Activated naive CD8-positive, alpha-beta T cell treated with anti-CD3 and anti-CD28 coated beads, Interleukin-2, amount 10 ng/mL, durations not matched to agents 7 days and 5 days (primary cell): ENCODE measurements at regions not wholly inside any gene's neighbourhood (a gene's known extent, or its start where the extent isn't known, plus 50 kb on each side); places are given as distances from the start of the nearest gene placed in this dataset.
"Not testable (repeated sequence)": the region's sequence is repeated elsewhere in the genome, so short reads cannot be mapped to it uniquely, and the experiment has no call there.

Experiments used
- ATAC-seq: fragments of 150-1000 bp; cut with Tn5 transposase; one replicate; pipeline ENCODE4 v1.10.0; 2021; ENCODE audit warnings: low read depth, moderate library complexity
- POLR2A ChIA-PET: fragments of 350-600 bp; sonication (Branson Sonifier 250); formaldehyde crosslinking; loops from one replicate; lab custom pipeline; 2021; ENCODE audit warnings: antibody characterized with exemption; lab: Charles Lee
- DNase-seq: peaks from one replicate; pipeline ENCODE4 v3.0.0; 2021
- H3K27ac Mint-ChIP-seq: one replicate; pipeline ENCODE4 v1.8.0; 2022; ENCODE audit warnings: mild to moderate bottlenecking, mixed read lengths
- H3K27me3 Mint-ChIP-seq: one replicate; pipeline ENCODE4 v1.8.0; 2022; ENCODE audit warnings: mild to moderate bottlenecking, moderate library complexity, mixed read lengths
- H3K36me3 Mint-ChIP-seq: one replicate; pipeline ENCODE4 v1.8.0; 2021; ENCODE audit warnings: mild to moderate bottlenecking, mixed read lengths
- H3K4me1 Mint-ChIP-seq: one replicate; pipeline ENCODE4 v1.8.0; 2021; ENCODE audit warnings: mixed read lengths
- H3K4me3 Mint-ChIP-seq: one replicate; pipeline ENCODE4 v1.8.0; 2022; ENCODE audit warnings: mild to moderate bottlenecking, moderate library complexity, mixed read lengths
- H3K9me3 Mint-ChIP-seq: one replicate; pipeline ENCODE4 v1.8.0; 2021; ENCODE audit warnings: mixed read lengths

GRCh38 chr11:13614918-13615317 lies 53.5 kb upstream of the FAR1 start:
- H3K27ac Mint-ChIP-seq, DNase-seq, ATAC-seq, POLR2A ChIA-PET, H3K27me3 Mint-ChIP-seq, H3K4me3 Mint-ChIP-seq, H3K4me1 Mint-ChIP-seq, H3K36me3 Mint-ChIP-seq: not testable (repeated sequence)
- peaks cover 12% of the 10 kb centered on the region for H3K9me3 Mint-ChIP-seq

- Mint-ChIP-seq H3K9me3 (no peaks in the 10 kb centered on the region), H3K27me3 (peaks cover 3% of the 10 kb centered on the region), H3K4me1 (no peaks in the 10 kb centered on the region), H3K27ac (no peak overlapping the region), H3K4me3 (no peak overlapping the region), H3K36me3 (no peaks in the 10 kb centered on the region)
- ATAC-seq (no peak), DNase-seq (no peak)
- POLR2A ChIA-PET = no interaction called here
Observed at GRCh38 chr11:13608656-13609055, 59.8 kb upstream of the FAR1 start.

- Mint-ChIP-seq H3K27ac (no peak overlapping the region), H3K4me3 (no peak overlapping the region), H3K27me3 (peaks cover 6% of the 10 kb centered on the region), H3K4me1 (no peaks in the 10 kb centered on the region), H3K36me3 (no peaks in the 10 kb centered on the region), H3K9me3 (no peaks in the 10 kb centered on the region)
- no peak for ATAC-seq
- DNase-seq = no peak
- POLR2A ChIA-PET = no interaction called here
Observed at GRCh38 chr11:13606701-13607100, 61.8 kb upstream of the FAR1 start.

DNA sequence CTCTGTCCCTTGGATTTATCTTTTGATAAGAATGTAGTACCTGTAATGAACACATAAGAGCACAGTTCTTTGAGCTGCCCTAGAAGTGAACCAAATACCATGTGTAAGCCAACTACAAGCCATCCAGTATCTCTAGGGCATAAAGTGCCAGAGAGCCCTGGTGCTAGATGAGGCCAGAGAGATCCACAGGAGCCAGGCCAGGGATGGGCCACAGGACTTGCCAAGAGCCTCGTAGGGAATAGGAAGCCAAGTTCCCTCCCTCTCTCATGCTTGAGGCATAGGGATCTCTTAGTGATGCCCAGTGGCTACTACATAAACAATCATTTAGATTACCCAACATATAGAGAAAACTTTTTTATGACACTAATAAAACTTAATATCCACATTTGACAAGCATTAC lies 64.8 kb upstream of the FAR1 start:
- no peak for DNase-seq
- no peaks in the 10 kb centered on the region for H3K4me1 Mint-ChIP-seq
- no peak overlapping the region for H3K27ac Mint-ChIP-seq
- peaks cover 11% of the 10 kb centered on the region for H3K27me3 Mint-ChIP-seq
- no peak overlapping the region for H3K4me3 Mint-ChIP-seq
- no peak for ATAC-seq
- no peaks in the 10 kb centered on the region for H3K9me3 Mint-ChIP-seq
- POLR2A ChIA-PET = no interaction called here
- H3K36me3 Mint-ChIP-seq = no peaks in the 10 kb centered on the region

DNA sequence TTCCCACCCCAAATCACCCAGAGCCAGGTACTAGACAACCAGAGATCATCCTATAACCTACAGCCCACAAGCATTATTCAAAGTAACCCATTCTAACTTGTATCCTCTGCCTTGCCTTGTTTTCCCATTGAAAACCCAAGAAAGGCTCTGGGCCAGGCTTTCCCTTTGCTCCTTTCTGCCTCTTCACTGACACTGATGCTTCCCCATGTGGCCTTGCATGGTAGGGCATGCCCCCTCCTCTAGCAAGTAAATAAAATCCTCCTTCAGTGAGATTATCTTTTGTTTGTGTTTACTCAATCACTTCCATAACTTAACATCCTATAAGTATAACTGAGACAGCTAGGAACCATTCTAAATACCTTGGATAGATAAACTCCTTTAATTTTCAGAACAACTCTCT lies 65.6 kb upstream of the FAR1 start:
- H3K4me1 Mint-ChIP-seq = no peaks in the 10 kb centered on the region
- peaks cover 11% of the 10 kb centered on the region for H3K27me3 Mint-ChIP-seq
- ATAC-seq (no peak), DNase-seq (no peak)
- POLR2A ChIA-PET = no interaction called here
- no peak overlapping the region for H3K4me3 Mint-ChIP-seq
- H3K27ac Mint-ChIP-seq = no peak overlapping the region
- no peaks in the 10 kb centered on the region for H3K36me3 Mint-ChIP-seq
- no peaks in the 10 kb centered on the region for H3K9me3 Mint-ChIP-seq

- DNase-seq (no peak), ATAC-seq (no peak)
- POLR2A ChIA-PET = no interaction called here
- no peaks in the 10 kb centered on the region for H3K36me3 Mint-ChIP-seq
- H3K4me3 Mint-ChIP-seq = no peak overlapping the region
- H3K27ac Mint-ChIP-seq = no peak overlapping the region
- peaks cover 21% of the 10 kb centered on the region for H3K27me3 Mint-ChIP-seq
- H3K4me1 Mint-ChIP-seq = no peaks in the 10 kb centered on the region
- H3K9me3 Mint-ChIP-seq = peaks cover 1% of the 10 kb centered on the region
Observed at GRCh38 chr11:13596611-13597326, 71.7 kb upstream of the FAR1 start.

DNA sequence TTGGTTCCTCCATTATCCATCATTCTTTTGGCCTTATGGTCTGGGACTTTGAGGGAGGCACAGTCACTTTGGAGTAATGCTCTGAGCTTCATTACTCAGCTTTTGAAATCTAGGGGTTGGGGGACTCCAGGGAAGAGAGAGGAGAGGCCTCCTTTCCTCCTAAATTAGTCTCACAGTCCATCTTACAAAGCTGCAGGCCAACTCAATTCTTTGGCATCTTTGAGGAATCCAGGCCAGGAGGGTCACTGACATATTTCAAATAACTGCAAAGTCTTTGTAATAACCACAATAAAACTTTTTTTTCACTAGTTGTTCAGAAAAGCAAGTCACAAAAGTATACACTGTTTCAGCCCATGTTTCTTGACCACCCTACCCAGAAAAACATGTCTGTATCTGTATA lies 73.3 kb upstream of the FAR1 start:
- no peaks in the 10 kb centered on the region for H3K36me3 Mint-ChIP-seq
- no peak for ATAC-seq
- H3K27me3 Mint-ChIP-seq = peaks cover 20% of the 10 kb centered on the region
- H3K4me3 Mint-ChIP-seq = no peak overlapping the region
- peaks cover 1% of the 10 kb centered on the region for H3K9me3 Mint-ChIP-seq
- DNase-seq = no peak
- H3K4me1 Mint-ChIP-seq = no peaks in the 10 kb centered on the region
- POLR2A ChIA-PET = no interaction called here
- H3K27ac Mint-ChIP-seq = no peak overlapping the region

DNA sequence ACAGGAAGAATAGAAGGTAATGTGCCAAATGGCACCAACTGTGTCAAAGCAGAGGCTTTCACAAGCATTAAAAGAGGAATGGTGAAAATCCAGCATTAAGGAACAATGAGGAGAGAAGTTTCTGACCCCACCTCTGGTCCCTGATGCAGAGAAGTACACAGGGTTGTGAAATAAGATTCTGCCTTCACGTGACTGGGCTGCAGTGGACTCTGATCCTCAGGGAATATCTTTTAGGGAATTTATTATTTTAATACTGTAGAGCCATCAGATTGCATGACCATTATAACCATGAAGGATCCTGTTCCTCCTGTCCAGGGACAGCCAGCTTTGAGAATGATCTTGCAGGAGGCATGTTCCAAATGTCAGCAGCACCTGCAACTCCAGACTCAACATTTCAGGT lies 74.4 kb upstream of the FAR1 start:
- no peak overlapping the region for H3K4me3 Mint-ChIP-seq

GRCh38 chr11:13578514-13579140 lies 82.8 kb upstream of the PTH start:
- Mint-ChIP-seq H3K4me1 (no peaks in the 10 kb centered on the region), H3K36me3 (no peaks in the 10 kb centered on the region), H3K4me3 (no peak overlapping the region), H3K9me3 (peaks cover 10% of the 10 kb centered on the region), H3K27ac (no peak overlapping the region), H3K27me3 (peaks cover 19% of the 10 kb centered on the region)
- DNase-seq (no peak), ATAC-seq (no peak)
- POLR2A ChIA-PET = no interaction called here

More for the DNA sequence above, 74.4 kb upstream of the FAR1 start:
- DNase-seq (no peak), ATAC-seq (no peak)
- Mint-ChIP-seq H3K36me3 (no peaks in the 10 kb centered on the region), H3K4me1 (no peaks in the 10 kb centered on the region), H3K27me3 (peaks cover 21% of the 10 kb centered on the region), H3K9me3 (peaks cover 1% of the 10 kb centered on the region), H3K27ac (no peak overlapping the region)
- POLR2A ChIA-PET = no interaction called here

DNA sequence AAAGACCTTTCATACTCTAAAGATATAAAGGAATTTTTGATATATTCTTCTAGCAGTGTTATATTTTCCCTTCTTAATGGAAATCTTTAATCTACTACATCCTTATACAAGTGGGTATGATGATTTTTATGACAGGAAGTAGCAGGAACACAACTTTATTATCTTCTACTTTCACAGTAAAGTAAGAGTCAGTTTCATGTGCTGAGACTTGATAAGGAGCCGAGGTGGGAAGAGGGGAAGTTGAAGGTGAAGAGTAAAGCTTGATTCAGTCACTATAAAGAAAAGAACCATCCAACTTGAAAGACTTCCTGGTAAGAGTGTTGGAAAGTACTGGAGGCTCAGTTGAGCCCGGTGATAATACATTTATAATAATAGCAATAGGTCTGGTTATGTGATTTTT lies 82.1 kb upstream of the PTH start:
- POLR2A ChIA-PET = no interaction called here
- no peaks in the 10 kb centered on the region for H3K4me1 Mint-ChIP-seq
- DNase-seq (no peak), ATAC-seq (no peak)
- no peak overlapping the region for H3K4me3 Mint-ChIP-seq
- H3K27me3 Mint-ChIP-seq = peaks cover 19% of the 10 kb centered on the region
- no peaks in the 10 kb centered on the region for H3K36me3 Mint-ChIP-seq
- no peak overlapping the region for H3K27ac Mint-ChIP-seq
- H3K9me3 Mint-ChIP-seq = peaks cover 9% of the 10 kb centered on the region

- DNase-seq = no peak
- peaks cover 9% of the 10 kb centered on the region for H3K9me3 Mint-ChIP-seq
- ATAC-seq = no peak
- H3K36me3 Mint-ChIP-seq = no peaks in the 10 kb centered on the region
- no peaks in the 10 kb centered on the region for H3K4me1 Mint-ChIP-seq
- H3K27me3 Mint-ChIP-seq = peaks cover 23% of the 10 kb centered on the region
- POLR2A ChIA-PET = no interaction called here
- no peak overlapping the region for H3K4me3 Mint-ChIP-seq
- no peak overlapping the region for H3K27ac Mint-ChIP-seq
Observed at GRCh38 chr11:13576995-13577394, 81.2 kb upstream of the PTH start.

DNA sequence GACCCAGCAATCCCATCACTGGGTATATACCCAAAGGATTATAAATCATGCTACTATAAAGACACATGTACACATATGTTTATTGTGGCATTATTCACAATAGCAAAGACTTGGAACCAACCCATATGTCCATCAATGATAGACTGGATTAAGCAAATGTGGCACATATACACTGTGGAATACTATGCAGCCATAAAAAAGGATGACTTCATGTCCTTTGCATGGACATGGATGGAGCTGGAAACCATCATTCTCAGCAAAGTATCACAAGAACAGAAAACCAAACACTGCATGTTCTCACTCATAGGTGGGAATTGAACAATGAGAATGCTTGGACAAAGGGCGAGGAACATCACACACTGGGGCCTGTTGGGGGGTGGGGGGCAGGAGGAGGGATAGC lies 79.6 kb upstream of the PTH start:
- POLR2A ChIA-PET, H3K9me3 Mint-ChIP-seq, ATAC-seq, H3K4me3 Mint-ChIP-seq, H3K36me3 Mint-ChIP-seq, H3K4me1 Mint-ChIP-seq, DNase-seq, H3K27ac Mint-ChIP-seq: not testable (repeated sequence)
- H3K27me3 Mint-ChIP-seq = peaks cover 17% of the 10 kb centered on the region

GRCh38 chr11:13567551-13567950 lies 71.8 kb upstream of the PTH start:
- ATAC-seq = no peak
- H3K4me1 Mint-ChIP-seq = no peaks in the 10 kb centered on the region

DNA sequence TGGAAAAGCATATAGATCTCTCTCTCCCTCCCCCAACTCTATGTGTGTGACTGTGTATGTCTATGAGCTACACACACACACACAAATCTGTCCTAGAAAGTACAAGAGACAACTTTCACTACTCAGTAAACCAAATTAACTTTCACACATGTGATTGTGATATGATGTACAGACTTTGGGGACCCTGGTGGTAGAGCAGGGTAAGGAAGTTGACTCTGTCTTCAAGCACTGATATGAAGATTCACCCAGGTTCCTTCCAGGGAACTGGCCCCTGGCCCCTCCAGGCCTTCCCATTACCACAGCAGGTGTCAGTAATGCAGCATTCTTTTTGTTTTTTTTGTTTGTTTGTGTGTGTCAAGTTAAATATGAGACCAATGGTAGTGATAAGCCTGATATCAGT lies 66.1 kb upstream of the PTH start:
- no peak for DNase-seq
- H3K27ac Mint-ChIP-seq = no peak overlapping the region
- POLR2A ChIA-PET = no interaction called here
- H3K4me3 Mint-ChIP-seq = no peak overlapping the region
- peaks cover 2% of the 10 kb centered on the region for H3K9me3 Mint-ChIP-seq
- peaks cover 2% of the 10 kb centered on the region for H3K27me3 Mint-ChIP-seq
- no peak for ATAC-seq
- H3K36me3 Mint-ChIP-seq = no peaks in the 10 kb centered on the region
- H3K4me1 Mint-ChIP-seq = no peaks in the 10 kb centered on the region

More at GRCh38 chr11:13567551-13567950, 71.8 kb upstream of the PTH start:
- H3K27me3 Mint-ChIP-seq = peaks cover 10% of the 10 kb centered on the region
- H3K9me3 Mint-ChIP-seq = no peaks in the 10 kb centered on the region
- H3K27ac Mint-ChIP-seq = no peak overlapping the region
- H3K36me3 Mint-ChIP-seq = no peaks in the 10 kb centered on the region
- POLR2A ChIA-PET = no interaction called here
- DNase-seq = no peak
- no peak overlapping the region for H3K4me3 Mint-ChIP-seq
